HG03066 (cell line): ENCODE measurements at regions not wholly inside any gene's neighbourhood (a gene's known extent, or its start where the extent isn't known, plus 50 kb on each side); places are given as distances from the start of the nearest gene placed in this dataset.
A peak's percentile ranks its signal among the peaks of the same experiment; 100 is the strongest.

ENCODE experiments used
- ATAC-seq: cut with Tn5 transposase; IDR thresholded peaks from one replicate; pipeline ENCODE4 v1.9.1; 2021; ENCODE audit warnings: low read depth; ENCODE audit not compliant: unreplicated experiment

GRCh38 chr2:7999683-8000476 lies 682.0 kb upstream of the ID2 start:
- no peak for ATAC-seq

- ATAC-seq = no peak
Measured at GRCh38 chr2:8000870-8001269, 681.0 kb upstream of the ID2 start.

GRCh38 chr2:8002765-8003393 lies 679.0 kb upstream of the ID2 start:
- no peak for ATAC-seq

DNA sequence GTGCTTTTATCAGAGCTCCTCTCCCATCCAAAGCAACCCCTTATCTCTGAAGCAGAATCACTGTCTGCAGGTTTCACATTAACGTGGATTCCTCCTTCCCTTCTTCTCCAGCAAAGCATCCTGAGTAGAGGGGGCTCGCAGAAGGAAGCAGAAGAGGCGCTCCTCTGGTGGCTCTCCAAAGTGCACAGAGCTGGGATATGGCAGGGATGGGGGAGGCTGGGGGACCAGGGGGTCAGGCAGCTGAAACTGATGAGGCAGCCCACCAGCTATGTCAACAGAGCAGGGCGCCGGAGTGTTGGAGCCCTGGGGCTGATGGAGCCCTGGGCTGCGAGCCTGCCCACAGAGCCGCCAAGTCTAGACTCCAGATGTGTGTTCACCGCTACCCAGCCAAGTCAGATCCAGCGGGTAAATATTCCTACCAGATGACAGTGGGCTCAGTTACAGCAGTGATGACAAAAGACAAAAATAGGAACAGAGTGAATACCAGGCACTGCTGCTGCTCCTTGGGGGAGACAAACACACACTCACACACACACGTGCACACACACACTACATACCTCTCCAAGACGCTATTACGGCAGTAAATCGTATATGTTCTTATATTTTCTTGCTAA lies 678.3 kb upstream of the ID2 start:
- no peak for ATAC-seq

DNA sequence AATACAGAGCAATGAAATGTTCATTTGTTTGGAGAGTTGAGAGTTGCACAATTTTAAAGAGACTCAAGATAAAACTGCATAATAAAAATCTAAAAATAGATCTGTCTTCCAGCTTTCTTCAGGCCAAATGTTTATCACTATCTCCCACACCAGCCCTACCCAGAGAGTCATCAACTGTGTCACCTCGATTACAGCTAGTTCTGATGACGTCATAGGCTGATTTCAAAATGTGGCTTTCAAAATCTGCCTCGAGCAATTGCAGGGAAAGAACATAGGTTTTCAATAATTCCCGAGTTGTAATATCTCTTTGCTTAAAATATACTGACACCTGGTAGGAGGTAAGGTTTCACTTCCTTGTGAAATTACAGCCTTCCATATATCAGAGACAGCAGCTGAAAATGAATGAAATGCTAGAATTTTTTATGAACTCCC lies 677.6 kb upstream of the ID2 start:
- ATAC-seq = no peak

- no peak for ATAC-seq
Measured at GRCh38 chr2:8006181-8006580, 675.7 kb upstream of the ID2 start.

GRCh38 chr2:8006626-8007025 lies 675.2 kb upstream of the ID2 start:
- no peak for ATAC-seq

DNA sequence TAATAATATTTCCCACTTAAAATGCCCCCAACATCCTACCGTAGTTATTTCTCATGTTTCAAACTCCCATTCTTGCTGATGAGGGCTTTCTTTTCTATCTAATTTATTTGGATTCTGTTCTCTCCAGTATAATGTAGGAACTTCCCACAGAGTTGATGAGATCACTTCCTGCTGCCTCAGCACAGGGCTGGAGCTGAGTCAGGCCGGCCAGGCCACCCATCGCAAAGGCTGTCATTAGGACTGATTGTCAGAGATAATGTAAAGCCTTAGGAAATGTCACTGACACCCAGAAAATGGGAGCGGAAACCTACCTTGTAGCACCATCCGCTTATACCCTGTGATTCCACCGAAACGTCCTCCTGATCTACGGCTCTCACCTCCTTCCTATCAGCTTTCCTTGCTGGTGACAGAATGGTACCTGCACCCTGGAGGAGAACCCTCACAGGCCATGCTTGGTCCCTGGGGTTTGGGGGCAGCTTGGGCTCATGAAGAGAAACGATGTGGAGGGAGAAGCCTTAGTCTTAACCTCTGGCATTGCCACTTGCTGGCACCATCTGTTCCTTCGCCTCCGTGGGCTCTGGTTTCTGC lies 672.8 kb upstream of the ID2 start:
- no peak for ATAC-seq

DNA sequence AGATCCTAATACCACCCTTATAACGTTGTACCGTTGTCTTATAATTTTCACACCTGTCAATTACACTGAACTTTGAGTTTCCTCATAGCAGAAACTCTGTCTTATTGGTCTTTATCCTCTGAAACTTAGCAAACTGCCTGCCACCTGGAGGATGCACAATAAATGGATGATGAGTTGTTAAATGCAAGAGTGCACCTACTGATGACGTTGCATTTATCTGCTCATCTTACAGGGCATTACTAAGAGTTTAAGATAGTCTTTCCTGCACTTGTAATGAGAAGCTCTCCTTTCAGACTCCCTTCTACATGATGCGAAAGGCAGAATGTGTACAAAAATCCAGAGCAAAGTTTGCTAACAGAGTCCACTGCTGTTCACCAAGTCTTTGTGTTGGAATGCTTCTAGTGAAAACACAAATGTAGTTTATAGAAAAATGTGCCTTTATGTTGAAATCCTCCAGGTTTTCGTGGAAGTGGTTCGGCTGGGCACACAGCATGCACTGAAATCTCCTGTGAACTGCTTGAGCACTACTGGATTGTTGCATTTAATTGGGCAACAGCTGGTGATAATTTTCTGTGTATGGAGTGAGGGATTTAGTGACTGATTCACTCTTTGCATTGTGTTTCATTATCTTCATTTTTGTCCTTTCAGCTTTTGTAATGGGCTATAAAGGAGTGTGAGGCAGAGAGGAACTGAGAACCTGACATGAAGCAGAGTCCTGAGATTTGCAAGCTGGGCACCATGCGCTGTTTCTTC lies 665.8 kb upstream of the ID2 start:
- ATAC-seq = no peak

- no peak for ATAC-seq
Measured at GRCh38 chr2:8016688-8017087, 665.2 kb upstream of the ID2 start.

- ATAC-seq = no peak
Measured at GRCh38 chr2:8018956-8019355, 662.9 kb upstream of the ID2 start.

GRCh38 chr2:8019934-8020333 lies 661.9 kb upstream of the ID2 start:
- ATAC-seq = no peak

DNA sequence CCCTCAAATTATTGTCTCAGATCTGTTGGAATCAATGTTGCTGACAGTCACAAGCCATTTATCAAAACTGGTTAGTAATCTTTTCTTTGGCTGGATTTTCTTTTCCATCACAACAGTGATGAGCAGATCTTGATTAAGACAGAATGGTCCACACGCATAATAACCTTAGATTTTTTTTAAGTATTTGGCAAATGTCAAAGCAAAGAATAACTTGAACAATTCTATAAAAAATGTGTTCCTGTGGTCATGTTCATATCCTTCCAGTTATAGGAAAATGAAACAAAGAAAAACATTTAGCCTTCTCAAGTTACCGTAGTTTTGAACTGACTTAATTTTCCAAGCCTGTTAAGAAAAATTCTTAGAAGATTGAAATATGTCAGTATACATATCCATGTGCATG lies 659.9 kb upstream of the ID2 start:
- no peak for ATAC-seq

DNA sequence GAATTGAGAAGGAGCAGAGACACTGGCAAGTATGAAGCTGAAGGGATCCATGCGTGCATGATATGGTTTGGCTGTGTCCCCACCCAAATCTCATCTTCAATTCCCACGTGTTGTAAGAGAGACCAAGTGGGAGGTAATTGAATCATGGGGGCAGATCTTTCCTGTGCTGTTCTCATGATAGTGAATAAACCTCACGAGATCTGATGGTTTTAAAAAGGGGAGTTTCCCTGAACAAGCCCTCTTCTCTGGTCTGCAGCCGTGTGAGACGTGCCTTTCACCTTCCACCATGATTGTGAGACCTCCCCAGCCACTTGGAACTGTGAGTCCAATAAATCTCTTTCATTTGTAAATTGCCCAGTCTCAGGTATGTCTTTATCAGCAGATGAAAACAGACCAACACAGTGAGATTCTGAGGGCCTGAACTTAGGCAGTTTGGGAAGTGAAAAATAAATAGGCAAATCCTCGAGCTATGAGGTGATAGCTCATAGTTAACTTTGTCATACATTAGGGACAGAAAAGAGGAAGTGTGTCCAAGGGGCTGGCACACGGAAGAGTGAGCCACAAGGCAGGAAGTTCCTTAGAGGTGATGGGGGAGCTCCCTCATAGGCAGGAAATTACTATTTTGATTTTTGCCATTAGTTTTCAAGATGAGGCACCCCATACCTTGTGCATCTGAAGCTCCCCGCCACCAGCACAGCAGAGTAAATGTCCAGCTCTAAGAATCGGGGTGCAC lies 658.8 kb upstream of the ID2 start:
- peak; percentile 83 for ATAC-seq

DNA sequence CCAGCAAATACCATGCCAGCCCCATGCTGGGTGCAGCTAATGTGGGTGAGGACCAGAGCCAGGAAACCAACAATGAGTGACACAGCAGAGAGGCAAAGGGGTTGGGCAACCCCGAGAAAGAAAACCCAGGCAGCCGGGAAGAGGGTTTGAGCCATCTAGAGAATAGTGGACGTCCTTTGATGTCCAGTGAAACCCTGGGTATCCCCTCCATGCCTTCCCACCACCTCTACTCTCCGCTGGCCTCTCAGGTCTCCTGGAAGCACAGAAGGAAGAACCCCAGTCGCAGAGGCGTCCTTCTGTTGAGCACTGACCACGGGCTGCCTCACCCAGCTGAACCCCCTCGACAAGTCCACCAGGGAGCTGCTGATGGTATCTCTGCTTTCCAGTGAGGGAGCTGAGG lies 657.4 kb upstream of the ID2 start:
- ATAC-seq = no peak

DNA sequence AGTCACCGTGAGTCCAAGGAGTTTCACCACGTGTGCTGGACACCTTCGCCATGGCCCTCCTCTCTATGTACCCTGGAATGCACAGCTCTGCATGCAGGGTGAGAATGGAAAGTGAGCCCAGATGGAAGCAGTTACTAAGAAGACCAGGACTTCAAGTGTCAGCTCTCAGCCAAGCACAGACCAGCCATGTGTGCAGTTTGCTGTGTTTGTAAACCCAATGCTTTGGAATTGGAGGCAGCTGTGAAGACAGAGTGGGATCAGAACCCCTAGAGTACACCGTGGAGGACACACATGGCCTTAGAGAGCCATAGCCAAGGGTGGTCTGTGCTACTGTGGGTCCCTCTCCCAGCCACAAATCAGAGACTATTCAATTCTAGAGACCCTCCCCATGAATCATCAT lies 655.5 kb upstream of the ID2 start:
- ATAC-seq = no peak

- ATAC-seq = no peak
Measured at GRCh38 chr2:8027387-8027786, 654.5 kb upstream of the ID2 start.

GRCh38 chr2:8028036-8028435 lies 653.8 kb upstream of the ID2 start:
- ATAC-seq = no peak

GRCh38 chr2:8028436-8028835 lies 653.4 kb upstream of the ID2 start:
- no peak for ATAC-seq

DNA sequence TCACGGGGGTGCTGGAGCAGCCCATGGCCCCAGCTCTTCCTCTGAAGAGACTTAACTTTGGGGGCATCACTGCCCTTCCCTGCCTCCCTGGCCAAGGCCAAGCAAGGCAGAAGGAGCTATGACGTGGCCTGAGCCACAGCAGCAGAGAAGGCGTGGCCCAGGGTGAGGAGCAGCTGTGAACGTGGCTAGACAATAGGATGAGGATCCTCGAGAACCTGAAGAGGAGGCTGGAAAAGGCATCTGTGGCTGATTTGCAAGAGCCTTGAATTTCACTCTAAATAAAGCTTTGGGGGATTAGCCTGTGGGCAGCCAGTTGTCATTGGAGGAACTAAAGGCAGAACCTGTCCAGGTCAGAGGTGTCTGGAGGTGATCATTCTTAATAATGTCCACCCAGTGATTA lies 652.9 kb upstream of the ID2 start:
- no peak for ATAC-seq
